ENCODE measurements at regions not wholly inside any gene's neighbourhood (a gene's known extent, or its start where the extent isn't known, plus 50 kb on each side); places are given as distances from the start of the nearest gene placed in this dataset.

GRCh38 chr1:98457248-98457647 is 204.3 kb upstream of the SNX7 start:
- Histone ChIP-seq H2AFZ (ENCODE audit: low read depth) (no peak overlapping the region), H4K20me1 (ENCODE audit: insufficient read depth) (no peaks in the 10 kb centered on the region), H3K36me3 (ENCODE audit: insufficient read depth) (no peaks in the 10 kb centered on the region), H3K4me1 (ENCODE audit: low read depth, poor library complexity, severe bottlenecking) (no peaks in the 10 kb centered on the region), H3K27ac (no peak overlapping the region), H3K4me2 (no peak overlapping the region), H3K9ac (no peak overlapping the region), H3K4me3 (IDR thresholded peaks at IDR 0.05; ENCODE audit: insufficient read depth, low read depth, low read length) (no peak overlapping the region), H3K79me2 (ENCODE audit: insufficient read depth, low read depth) (no peaks in the 10 kb centered on the region), H3K27me3 (ENCODE audit: insufficient read depth, low read depth) (no peaks in the 10 kb centered on the region)
- TF ChIP-seq CTCF (conservative IDR thresholded peaks at IDR 0.05; ENCODE audit: low read depth, low read length) = no peak

- no peaks in the 10 kb centered on the region for H3K27me3 ChIP-seq (ENCODE audit: insufficient read depth, low read depth)
- H4K20me1 ChIP-seq (ENCODE audit: insufficient read depth) = no peaks in the 10 kb centered on the region
- H3K4me3 ChIP-seq (IDR thresholded peaks at IDR 0.05; ENCODE audit: insufficient read depth, low read depth, low read length) = no peak overlapping the region
- H3K9ac ChIP-seq = no peak overlapping the region
- TF ChIP-seq CTCF (conservative IDR thresholded peaks at IDR 0.05; ENCODE audit: low read depth, low read length) = no peak
- H3K79me2 ChIP-seq (ENCODE audit: insufficient read depth, low read depth) = no peaks in the 10 kb centered on the region
- no peak overlapping the region for H2AFZ ChIP-seq (ENCODE audit: low read depth)
- H3K36me3 ChIP-seq (ENCODE audit: insufficient read depth) = no peaks in the 10 kb centered on the region
- no peak overlapping the region for H3K27ac ChIP-seq
- no peaks in the 10 kb centered on the region for H3K4me1 ChIP-seq (ENCODE audit: low read depth, poor library complexity, severe bottlenecking)
- no peak overlapping the region for H3K4me2 ChIP-seq
Observed at GRCh38 chr1:98454666-98455065, 206.9 kb upstream of the SNX7 start.

GRCh38 chr1:98453066-98453465 is 208.5 kb upstream of the SNX7 start:
- TF ChIP-seq CTCF (conservative IDR thresholded peaks at IDR 0.05; ENCODE audit: low read depth, low read length) = no peak
- no peak overlapping the region for H2AFZ ChIP-seq (ENCODE audit: low read depth)
- H3K4me2 ChIP-seq = no peak overlapping the region
- H3K79me2 ChIP-seq (ENCODE audit: insufficient read depth, low read depth) = no peaks in the 10 kb centered on the region
- no peaks in the 10 kb centered on the region for H4K20me1 ChIP-seq (ENCODE audit: insufficient read depth)
- no peaks in the 10 kb centered on the region for H3K36me3 ChIP-seq (ENCODE audit: insufficient read depth)
- H3K27me3 ChIP-seq (ENCODE audit: insufficient read depth, low read depth) = no peaks in the 10 kb centered on the region
- no peak overlapping the region for H3K27ac ChIP-seq
- no peak overlapping the region for H3K9ac ChIP-seq
- H3K4me3 ChIP-seq (IDR thresholded peaks at IDR 0.05; ENCODE audit: insufficient read depth, low read depth, low read length) = no peak overlapping the region
- H3K4me1 ChIP-seq (ENCODE audit: low read depth, poor library complexity, severe bottlenecking) = no peaks in the 10 kb centered on the region

- H3K4me2 ChIP-seq = no peak overlapping the region
- no peak overlapping the region for H2AFZ ChIP-seq (ENCODE audit: low read depth)
- H3K4me3 ChIP-seq (IDR thresholded peaks at IDR 0.05; ENCODE audit: insufficient read depth, low read depth, low read length) = no peak overlapping the region
- H3K27me3 ChIP-seq (ENCODE audit: insufficient read depth, low read depth) = no peaks in the 10 kb centered on the region
- H3K36me3 ChIP-seq (ENCODE audit: insufficient read depth) = no peaks in the 10 kb centered on the region
- TF ChIP-seq CTCF (conservative IDR thresholded peaks at IDR 0.05; ENCODE audit: low read depth, low read length) = no peak
- H3K4me1 ChIP-seq (ENCODE audit: low read depth, poor library complexity, severe bottlenecking) = no peaks in the 10 kb centered on the region
- no peak overlapping the region for H3K9ac ChIP-seq
- no peak overlapping the region for H3K27ac ChIP-seq
- H4K20me1 ChIP-seq (ENCODE audit: insufficient read depth) = no peaks in the 10 kb centered on the region
- no peaks in the 10 kb centered on the region for H3K79me2 ChIP-seq (ENCODE audit: insufficient read depth, low read depth)
Observed at GRCh38 chr1:98452162-98452561, 209.4 kb upstream of the SNX7 start.

- Histone ChIP-seq H3K9ac (no peak overlapping the region), H2AFZ (ENCODE audit: low read depth) (no peak overlapping the region), H3K27ac (no peak overlapping the region), H3K79me2 (ENCODE audit: insufficient read depth, low read depth) (no peaks in the 10 kb centered on the region), H3K4me3 (IDR thresholded peaks at IDR 0.05; ENCODE audit: insufficient read depth, low read depth, low read length) (no peak overlapping the region), H3K4me1 (ENCODE audit: low read depth, poor library complexity, severe bottlenecking) (no peaks in the 10 kb centered on the region), H3K4me2 (no peak overlapping the region), H3K27me3 (ENCODE audit: insufficient read depth, low read depth) (no peaks in the 10 kb centered on the region), H3K36me3 (ENCODE audit: insufficient read depth) (no peaks in the 10 kb centered on the region), H4K20me1 (ENCODE audit: insufficient read depth) (no peaks in the 10 kb centered on the region)
- TF ChIP-seq CTCF (conservative IDR thresholded peaks at IDR 0.05; ENCODE audit: low read depth, low read length) = no peak
Observed at GRCh38 chr1:98441281-98441680, 220.2 kb upstream of the SNX7 start.

All from KMS-11 (cell line).